ENCODE measurements at regions not wholly inside any gene's neighbourhood (a gene's known extent, or its start where the extent isn't known, plus 50 kb on each side); places are given as distances from the start of the nearest gene placed in this dataset.

DNA sequence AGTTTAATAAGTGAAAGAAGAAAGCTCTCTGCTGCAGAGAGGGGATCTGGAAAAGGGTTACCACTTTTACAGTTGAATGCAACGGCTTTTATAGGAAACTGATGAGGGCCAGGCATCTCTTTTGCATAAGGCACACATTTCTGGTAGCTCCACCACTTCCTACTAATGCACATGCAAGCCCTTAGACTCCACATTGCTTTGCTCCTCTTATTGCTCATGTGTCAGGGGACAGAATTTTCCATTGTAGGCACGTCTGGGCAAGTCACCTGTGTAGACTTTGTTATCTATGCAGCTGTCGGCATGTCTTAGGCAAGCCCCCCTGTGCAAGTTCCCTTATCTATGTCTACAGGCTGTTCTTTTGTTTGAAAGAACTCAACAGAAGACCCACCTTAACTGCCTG lies 294.6 kb upstream of the STS start:
- no peak overlapping the region for H3K27ac ChIP-seq (ENCODE audit: extremely low read depth, low read depth, low read length)
- no peak for TF ChIP-seq MZF1 (tag by site-specific recombination; IDR thresholded peaks at IDR 0.05; ENCODE audit: borderline replicate concordance)
- no peak for TF ChIP-seq ZBTB8A (tag by site-specific recombination; IDR thresholded peaks at IDR 0.05)
- no peak for TF ChIP-seq ZNF768 (tag by site-specific recombination; IDR thresholded peaks at IDR 0.05)
- no peak for TF ChIP-seq RBAK (tag by site-specific recombination; IDR thresholded peaks at IDR 0.05)
- TF ChIP-seq ZFP69B (tag by site-specific recombination; IDR thresholded peaks at IDR 0.05) = no peak
- TF ChIP-seq ZNF530 (tag by site-specific recombination; IDR thresholded peaks at IDR 0.05; ENCODE audit: low read depth) = no peak
- no peak for TF ChIP-seq SP2 (tag by site-specific recombination; IDR thresholded peaks at IDR 0.05)
- no peak for TF ChIP-seq ZNF704 (tag by site-specific recombination; IDR thresholded peaks at IDR 0.05)
- no peak for TF ChIP-seq ZNF426 (tag by site-specific recombination; IDR thresholded peaks at IDR 0.05)
- no peak for TF ChIP-seq ZNF292 (tag by site-specific recombination; IDR thresholded peaks at IDR 0.05; ENCODE audit: borderline replicate concordance, low read depth)
- no peak for TF ChIP-seq ZNF132 (tag by site-specific recombination; IDR thresholded peaks at IDR 0.05; ENCODE audit: borderline replicate concordance)
- TF ChIP-seq ZNF658 (tag by site-specific recombination; IDR thresholded peaks at IDR 0.05) = no peak
- TF ChIP-seq ZNF266 (tag by site-specific recombination; IDR thresholded peaks at IDR 0.05; ENCODE audit: low read depth) = no peak
- TF ChIP-seq ZNF416 (tag by site-specific recombination; IDR thresholded peaks at IDR 0.05) = no peak
- no peak for TF ChIP-seq ZNF24 (tag by site-specific recombination; IDR thresholded peaks at IDR 0.05)
- TF ChIP-seq ZNF423 (tag by site-specific recombination; IDR thresholded peaks at IDR 0.05) = no peak
- no peak for TF ChIP-seq ZNF521 (tag by site-specific recombination; IDR thresholded peaks at IDR 0.05)
- TF ChIP-seq ZNF501 (tag by site-specific recombination; IDR thresholded peaks at IDR 0.05) = no peak
- no peak overlapping the region for H3K4me3 ChIP-seq (ENCODE audit: low read depth, low read length)
- H3K4me1 ChIP-seq (ENCODE audit: control insufficient read depth, insufficient read depth, low read length) = no peaks in the 10 kb centered on the region
- POLR2A ChIA-PET = no interaction called here
- no peaks in the 10 kb centered on the region for H3K36me3 ChIP-seq (ENCODE audit: control insufficient read depth in 2 of 2, insufficient read depth in 1 of 2, low read length in 2 of 2)
- no peaks in the 10 kb centered on the region for H3K9me3 ChIP-seq (ENCODE audit: control insufficient read depth, insufficient read depth, low read depth, low read length)
- CTCF ChIA-PET = no interaction called here

DNA sequence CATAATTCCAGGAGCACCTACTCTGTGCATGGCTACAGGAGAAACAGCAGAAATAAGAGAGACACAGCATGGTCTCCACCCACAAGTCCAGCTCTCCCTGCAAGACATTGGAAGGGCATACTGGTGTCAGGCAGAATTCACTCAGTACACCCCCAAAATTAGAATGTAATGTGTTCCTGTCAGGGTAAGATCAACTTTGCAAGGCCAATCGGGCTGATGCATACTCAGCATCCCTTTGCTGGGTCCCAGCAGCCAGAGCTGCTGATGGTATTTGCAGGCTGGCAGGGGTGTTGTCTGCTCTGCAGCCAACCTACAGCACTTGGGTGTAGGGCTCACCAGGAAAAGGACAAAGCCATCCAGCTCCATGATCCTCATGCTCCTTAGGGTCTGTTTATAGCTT lies 295.4 kb upstream of the STS start:
- Histone ChIP-seq H3K4me1 (ENCODE audit: control insufficient read depth, insufficient read depth, low read length) (no peaks in the 10 kb centered on the region), H3K9me3 (ENCODE audit: control insufficient read depth, insufficient read depth, low read depth, low read length) (no peaks in the 10 kb centered on the region), H3K27ac (ENCODE audit: extremely low read depth, low read depth, low read length) (no peak overlapping the region), H3K36me3 (ENCODE audit: control insufficient read depth in 2 of 2, insufficient read depth in 1 of 2, low read length in 2 of 2) (no peaks in the 10 kb centered on the region), H3K4me3 (ENCODE audit: low read depth, low read length) (no peak overlapping the region)
- POLR2A ChIA-PET = no interaction called here
- CTCF ChIA-PET = no interaction called here
- TF ChIP-seq ZNF571 (tag by site-specific recombination; IDR thresholded peaks at IDR 0.05) = no peak
- TF ChIP-seq ZNF510 (tag by site-specific recombination; IDR thresholded peaks at IDR 0.05; ENCODE audit: insufficient replicate concordance) = no peak
- TF ChIP-seq ZBTB8A (tag by site-specific recombination; IDR thresholded peaks at IDR 0.05) = no peak
- no peak for TF ChIP-seq ZNF544 (tag by site-specific recombination; IDR thresholded peaks at IDR 0.05)
- TF ChIP-seq ZNF518A (tag by site-specific recombination; conservative IDR thresholded peaks at IDR 0.05; ENCODE audit: low read depth) = no peak
- no peak for TF ChIP-seq GLI4 (tag by site-specific recombination; IDR thresholded peaks at IDR 0.05)
- no peak for TF ChIP-seq ZNF560 (tag by site-specific recombination; IDR thresholded peaks at IDR 0.05; ENCODE audit: borderline replicate concordance)
- TF ChIP-seq SETDB1 (IDR thresholded peaks at IDR 0.05; ENCODE audit: insufficient read length, low read length) = no peak
- no peak for TF ChIP-seq ZNF211 (tag by site-specific recombination; IDR thresholded peaks at IDR 0.05; ENCODE audit: low read depth)
- TF ChIP-seq SP2 (tag by site-specific recombination; IDR thresholded peaks at IDR 0.05) = no peak
- no peak for TF ChIP-seq KLF16 (tag by site-specific recombination; IDR thresholded peaks at IDR 0.05)
- TF ChIP-seq ZNF555 (tag by site-specific recombination; conservative IDR thresholded peaks at IDR 0.05) = no peak
- TF ChIP-seq ZNF248 (tag by site-specific recombination; IDR thresholded peaks at IDR 0.05) = no peak
- TF ChIP-seq ZNF514 (tag by site-specific recombination; IDR thresholded peaks at IDR 0.05) = no peak
- TF ChIP-seq, protein P1, sequence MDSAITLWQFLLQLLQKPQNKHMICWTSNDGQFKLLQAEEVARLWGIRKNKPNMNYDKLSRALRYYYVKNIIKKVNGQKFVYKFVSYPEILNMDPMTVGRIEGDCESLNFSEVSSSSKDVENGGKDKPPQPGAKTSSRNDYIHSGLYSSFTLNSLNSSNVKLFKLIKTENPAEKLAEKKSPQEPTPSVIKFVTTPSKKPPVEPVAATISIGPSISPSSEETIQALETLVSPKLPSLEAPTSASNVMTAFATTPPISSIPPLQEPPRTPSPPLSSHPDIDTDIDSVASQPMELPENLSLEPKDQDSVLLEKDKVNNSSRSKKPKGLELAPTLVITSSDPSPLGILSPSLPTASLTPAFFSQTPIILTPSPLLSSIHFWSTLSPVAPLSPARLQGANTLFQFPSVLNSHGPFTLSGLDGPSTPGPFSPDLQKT (IDR thresholded peaks at IDR 0.05; ENCODE audit: borderline replicate concordance, low read depth, low read length) = no peak
- no peak for TF ChIP-seq ZIC2 (tag by site-specific recombination; IDR thresholded peaks at IDR 0.05)
